ENCODE measurements at regions not wholly inside any gene's neighbourhood (a gene's known extent, or its start where the extent isn't known, plus 50 kb on each side); places are given as distances from the start of the nearest gene placed in this dataset.

- 80 to 88% methylated on average over 1 of the region's 1 CpG for WGBS, 2 donors
These were observed 855.3 kb upstream of the FLRT2 start for GRCh38 chr14:84674636-84675035.

GRCh38 chr14:84686550-84686949 lies 843.4 kb upstream of the FLRT2 start:
- H3K27ac ChIP-seq = no peak overlapping the region
- DNase-seq (no peak), ATAC-seq (ENCODE audit: low FRiP score in 2 of 2) (no peak)
- H3K4me3 ChIP-seq = no peak overlapping the region
- no peaks in the 10 kb centered on the region for H3K4me1 ChIP-seq
- no peak for TF ChIP-seq EP300 (IDR thresholded peaks at IDR 0.05)
- TF ChIP-seq POLR2AphosphoS5 (IDR thresholded peaks at IDR 0.05) = no peak
- no peak for TF ChIP-seq POLR2A (IDR thresholded peaks at IDR 0.05)
- no peak for TF ChIP-seq CTCF (IDR thresholded peaks at IDR 0.05)
- H3K27me3 ChIP-seq = no peaks in the 10 kb centered on the region
- H3K36me3 ChIP-seq = no peaks in the 10 kb centered on the region
- H3K9me3 ChIP-seq = no peaks in the 10 kb centered on the region
- 58 to 88% methylated on average over 3 of the region's 3 CpGs for WGBS, 2 donors

More at GRCh38 chr14:84674636-84675035, 855.3 kb upstream of the FLRT2 start:
- Histone ChIP-seq H3K4me3 (no peak overlapping the region), H3K36me3 (no peaks in the 10 kb centered on the region), H3K9me3 (no peaks in the 10 kb centered on the region), H3K27me3 (no peaks in the 10 kb centered on the region), H3K27ac (no peak overlapping the region), H3K4me1 (no peaks in the 10 kb centered on the region)
- ATAC-seq (ENCODE audit: low FRiP score in 2 of 2) (no peak), DNase-seq (no peak)
- TF ChIP-seq POLR2A (IDR thresholded peaks at IDR 0.05) (no peak), EP300 (IDR thresholded peaks at IDR 0.05) (no peak), CTCF (IDR thresholded peaks at IDR 0.05) (no peak), POLR2AphosphoS5 (IDR thresholded peaks at IDR 0.05) (no peak)

GRCh38 chr14:84688297-84689025 lies 841.5 kb upstream of the FLRT2 start:
- Histone ChIP-seq H3K9me3 (no peaks in the 10 kb centered on the region), H3K4me1 (no peaks in the 10 kb centered on the region), H3K4me3 (no peak overlapping the region), H3K27me3 (no peaks in the 10 kb centered on the region), H3K27ac (no peak overlapping the region), H3K36me3 (no peaks in the 10 kb centered on the region)
- 65 to 67% methylated on average over 7 of the region's 7 CpGs for WGBS, 2 donors
- DNase-seq = no peak
- no peak for ATAC-seq (ENCODE audit: low FRiP score in 2 of 2)
- TF ChIP-seq POLR2AphosphoS5 (IDR thresholded peaks at IDR 0.05) (no peak), EP300 (IDR thresholded peaks at IDR 0.05) (no peak), CTCF (IDR thresholded peaks at IDR 0.05) (no peak), POLR2A (IDR thresholded peaks at IDR 0.05) (no peak)

GRCh38 chr14:84694161-84694560 lies 835.8 kb upstream of the FLRT2 start:
- Histone ChIP-seq H3K4me1 (no peaks in the 10 kb centered on the region), H3K27me3 (no peaks in the 10 kb centered on the region), H3K36me3 (no peaks in the 10 kb centered on the region), H3K4me3 (no peak overlapping the region), H3K27ac (no peak overlapping the region), H3K9me3 (no peaks in the 10 kb centered on the region)
- no peak for DNase-seq
- TF ChIP-seq POLR2A (IDR thresholded peaks at IDR 0.05) = no peak
- TF ChIP-seq EP300 (IDR thresholded peaks at IDR 0.05) = no peak
- TF ChIP-seq POLR2AphosphoS5 (IDR thresholded peaks at IDR 0.05) = no peak
- TF ChIP-seq CTCF (IDR thresholded peaks at IDR 0.05) = no peak
- no peak for ATAC-seq (ENCODE audit: low FRiP score in 2 of 2)

GRCh38 chr14:84704601-84705000 lies 825.3 kb upstream of the FLRT2 start:
- H3K9me3 ChIP-seq = no peaks in the 10 kb centered on the region
- ATAC-seq (ENCODE audit: low FRiP score in 2 of 2) = no peak
- no peak overlapping the region for H3K27ac ChIP-seq
- 90 to 94% methylated on average over 2 of the region's 2 CpGs for WGBS, 2 donors
- H3K36me3 ChIP-seq = no peaks in the 10 kb centered on the region
- no peak overlapping the region for H3K4me3 ChIP-seq
- DNase-seq = no peak
- no peak for TF ChIP-seq POLR2AphosphoS5 (IDR thresholded peaks at IDR 0.05)
- TF ChIP-seq CTCF (IDR thresholded peaks at IDR 0.05) = no peak
- no peak for TF ChIP-seq POLR2A (IDR thresholded peaks at IDR 0.05)
- TF ChIP-seq EP300 (IDR thresholded peaks at IDR 0.05) = no peak
- no peaks in the 10 kb centered on the region for H3K4me1 ChIP-seq
- H3K27me3 ChIP-seq = no peaks in the 10 kb centered on the region

Data from upper lobe of left lung (tissue), 6 donors.